Stimulated activated CD4-positive, alpha-beta T cell treated with anti-CD3 and anti-CD28 coated beads, Interleukin-2, amount 100 ng/mL, for 4 hours (primary cell): ENCODE measurements at regions not wholly inside any gene's neighbourhood (a gene's known extent, or its start where the extent isn't known, plus 50 kb on each side); places are given as distances from the start of the nearest gene placed in this dataset.

Source experiments
- DNase-seq: peaks from one replicate; pipeline ENCODE4 v3.0.0-alpha.2; 2020; ENCODE audit warnings: low read depth

GRCh38 chr7:42289473-42289872 is 52.5 kb upstream of the GLI3 start:
- DNase-seq, result no peak
